Fibroblast of lung (primary cell): ENCODE measurements at regions not wholly inside any gene's neighbourhood (a gene's known extent, or its start where the extent isn't known, plus 50 kb on each side); places are given as distances from the start of the nearest gene placed in this dataset.

Experiments used
- EZH2 ChIP-seq: IDR thresholded peaks from 2 replicates; pipeline ENCODE4 v1.5.1; 2012; ENCODE audit warnings: low read length, control low read depth, mild to moderate bottlenecking; ENCODE audit errors: missing control alignments
- TF ChIP-seq, protein P1 (sequence below), 2 donors: IDR thresholded peaks in 1 of 2; conservative IDR thresholded peaks in 1 of 2; 1 replicate in 1 of 2; 2 replicates in 1 of 2; pipeline ENCODE4 v1.5.1; 2011 to 2012; ENCODE audit warnings: low read length in 2 of 2, control low read depth in 1 of 2, inconsistent platforms in 1 of 2, low read depth in 1 of 2, mild to moderate bottlenecking in 1 of 2

DNA sequence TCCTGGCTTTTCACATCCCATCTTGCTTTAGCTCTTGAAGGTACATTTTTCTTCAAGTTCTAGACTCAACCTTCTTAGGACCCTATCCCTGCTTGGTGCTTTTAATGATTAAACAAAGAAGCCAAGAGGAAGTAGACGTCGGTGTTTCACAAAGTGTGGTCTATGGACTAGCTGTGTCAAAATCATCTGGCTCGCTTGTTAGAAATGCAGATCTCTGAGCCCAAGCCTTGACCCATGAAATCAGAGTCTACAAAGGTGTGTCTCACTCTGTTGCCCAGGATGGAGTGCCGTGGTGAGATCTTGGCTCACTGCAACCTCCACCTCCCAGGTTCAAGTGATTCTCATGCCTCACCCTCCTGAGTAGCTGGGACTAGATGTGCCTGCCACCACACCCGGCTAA is 295.5 kb upstream of the KAZN start:
- TF ChIP-seq, protein P1, sequence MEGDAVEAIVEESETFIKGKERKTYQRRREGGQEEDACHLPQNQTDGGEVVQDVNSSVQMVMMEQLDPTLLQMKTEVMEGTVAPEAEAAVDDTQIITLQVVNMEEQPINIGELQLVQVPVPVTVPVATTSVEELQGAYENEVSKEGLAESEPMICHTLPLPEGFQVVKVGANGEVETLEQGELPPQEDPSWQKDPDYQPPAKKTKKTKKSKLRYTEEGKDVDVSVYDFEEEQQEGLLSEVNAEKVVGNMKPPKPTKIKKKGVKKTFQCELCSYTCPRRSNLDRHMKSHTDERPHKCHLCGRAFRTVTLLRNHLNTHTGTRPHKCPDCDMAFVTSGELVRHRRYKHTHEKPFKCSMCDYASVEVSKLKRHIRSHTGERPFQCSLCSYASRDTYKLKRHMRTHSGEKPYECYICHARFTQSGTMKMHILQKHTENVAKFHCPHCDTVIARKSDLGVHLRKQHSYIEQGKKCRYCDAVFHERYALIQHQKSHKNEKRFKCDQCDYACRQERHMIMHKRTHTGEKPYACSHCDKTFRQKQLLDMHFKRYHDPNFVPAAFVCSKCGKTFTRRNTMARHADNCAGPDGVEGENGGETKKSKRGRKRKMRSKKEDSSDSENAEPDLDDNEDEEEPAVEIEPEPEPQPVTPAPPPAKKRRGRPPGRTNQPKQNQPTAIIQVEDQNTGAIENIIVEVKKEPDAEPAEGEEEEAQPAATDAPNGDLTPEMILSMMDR (conservative IDR thresholded peaks at IDR 0.05 in 1 of 2, IDR thresholded peaks at IDR 0.05 in 1 of 2; ENCODE audit: low read depth in 1 of 2, low read length in 2 of 2): no peak
- TF ChIP-seq EZH2: no peak
